GM19455 (cell line): ENCODE measurements at regions not wholly inside any gene's neighbourhood (a gene's known extent, or its start where the extent isn't known, plus 50 kb on each side); places are given as distances from the start of the nearest gene placed in this dataset.

Source experiments
- ATAC-seq: cut with Tn5 transposase; IDR thresholded peaks from one replicate; pipeline ENCODE4 v1.9.1; 2021; ENCODE audit not compliant: unreplicated experiment

- no peak for ATAC-seq
These were observed 603.2 kb upstream of the FAM241A start for GRCh38 chr4:111542056-111542455.

- ATAC-seq: no peak
These were observed 598.4 kb upstream of the FAM241A start for GRCh38 chr4:111546881-111547280.

- no peak for ATAC-seq
These were observed 589.0 kb upstream of the FAM241A start for GRCh38 chr4:111556141-111556781.

- no peak for ATAC-seq
These were observed 588.4 kb upstream of the FAM241A start for GRCh38 chr4:111556851-111557250.

- ATAC-seq: no peak
These were observed 582.4 kb upstream of the FAM241A start for GRCh38 chr4:111562826-111563225.

DNA sequence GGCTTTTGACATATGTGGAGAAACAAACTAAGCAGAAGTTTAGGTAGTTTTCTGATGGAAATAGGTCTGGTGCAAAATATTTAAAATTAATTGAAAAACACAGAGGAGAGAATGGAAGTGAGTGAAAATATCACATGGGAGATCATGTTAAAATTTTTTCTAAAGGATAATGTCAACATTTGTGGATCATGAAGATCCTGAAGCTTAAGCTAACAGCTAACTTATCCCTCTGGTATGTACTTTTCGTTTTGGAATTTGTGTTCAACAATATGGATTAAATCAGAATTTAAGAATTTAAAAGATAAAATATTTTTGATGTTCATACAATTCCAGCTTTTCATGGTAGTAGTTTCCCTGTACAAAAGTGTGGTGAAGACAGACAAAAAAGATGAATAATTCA, 572.8 kb upstream of the FAM241A start:
- no peak for ATAC-seq

GRCh38 chr4:111573386-111573785, 571.9 kb upstream of the FAM241A start:
- no peak for ATAC-seq

- ATAC-seq: no peak
These were observed 565.5 kb upstream of the FAM241A start for GRCh38 chr4:111579767-111580166.

GRCh38 chr4:111595456-111595855, 549.8 kb upstream of the FAM241A start:
- no peak for ATAC-seq

GRCh38 chr4:111596491-111596890, 548.8 kb upstream of the FAM241A start:
- ATAC-seq: no peak

GRCh38 chr4:111601671-111602070, 543.6 kb upstream of the FAM241A start:
- no peak for ATAC-seq

GRCh38 chr4:111602848-111603247, 542.4 kb upstream of the FAM241A start:
- no peak for ATAC-seq

GRCh38 chr4:111605111-111605510, 540.1 kb upstream of the FAM241A start:
- no peak for ATAC-seq

DNA sequence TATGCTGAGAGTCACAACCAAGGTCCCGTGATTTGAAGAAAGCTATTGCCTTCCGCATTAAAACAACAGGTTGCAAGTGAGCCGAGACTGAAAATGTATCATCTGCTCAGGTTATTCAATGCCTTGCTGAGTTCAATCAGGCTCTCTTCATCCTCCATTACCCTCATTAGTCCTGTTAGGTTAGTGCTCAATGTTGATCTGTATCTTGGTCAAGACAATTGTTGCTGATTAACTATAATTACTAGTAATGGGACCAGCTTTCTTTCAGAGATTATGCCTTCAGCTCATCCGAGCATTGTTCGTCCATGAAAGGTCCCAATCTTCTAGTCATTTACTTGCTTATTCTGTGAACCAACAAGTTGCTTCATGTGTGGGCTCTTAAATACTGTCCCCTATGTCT, 534.6 kb upstream of the FAM241A start:
- no peak for ATAC-seq

GRCh38 chr4:111618908-111619307, 526.3 kb upstream of the FAM241A start:
- ATAC-seq: no peak

GRCh38 chr4:111628437-111628836, 516.8 kb upstream of the FAM241A start:
- no peak for ATAC-seq

GRCh38 chr4:111630705-111631104, 514.5 kb upstream of the FAM241A start:
- no peak for ATAC-seq

GRCh38 chr4:111631215-111631999, 513.8 kb upstream of the FAM241A start:
- peak; percentile 59 for ATAC-seq

DNA sequence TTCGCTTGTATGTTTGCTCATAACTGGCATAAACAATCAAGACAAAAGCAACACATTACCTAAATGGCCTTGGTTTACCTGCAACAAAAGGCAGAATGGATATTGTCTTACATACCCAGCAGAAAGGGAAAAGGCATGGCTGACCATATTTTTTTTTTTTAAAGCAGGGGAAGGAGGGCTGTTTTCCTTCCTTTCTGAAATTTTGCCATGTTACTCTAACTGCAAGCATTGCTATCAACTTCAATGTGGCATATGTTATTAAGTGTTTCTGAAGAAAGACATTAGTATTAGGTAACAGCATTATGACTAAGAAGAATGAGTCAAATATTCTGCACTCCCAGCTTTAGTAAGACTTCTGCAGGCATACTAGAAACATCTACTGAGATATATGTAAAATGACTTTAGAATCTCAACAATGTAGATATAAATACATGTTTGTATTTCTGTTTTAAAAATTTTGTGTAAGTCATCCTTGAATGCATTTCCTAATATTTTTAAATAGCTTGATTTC, 512.6 kb upstream of the FAM241A start:
- no peak for ATAC-seq

DNA sequence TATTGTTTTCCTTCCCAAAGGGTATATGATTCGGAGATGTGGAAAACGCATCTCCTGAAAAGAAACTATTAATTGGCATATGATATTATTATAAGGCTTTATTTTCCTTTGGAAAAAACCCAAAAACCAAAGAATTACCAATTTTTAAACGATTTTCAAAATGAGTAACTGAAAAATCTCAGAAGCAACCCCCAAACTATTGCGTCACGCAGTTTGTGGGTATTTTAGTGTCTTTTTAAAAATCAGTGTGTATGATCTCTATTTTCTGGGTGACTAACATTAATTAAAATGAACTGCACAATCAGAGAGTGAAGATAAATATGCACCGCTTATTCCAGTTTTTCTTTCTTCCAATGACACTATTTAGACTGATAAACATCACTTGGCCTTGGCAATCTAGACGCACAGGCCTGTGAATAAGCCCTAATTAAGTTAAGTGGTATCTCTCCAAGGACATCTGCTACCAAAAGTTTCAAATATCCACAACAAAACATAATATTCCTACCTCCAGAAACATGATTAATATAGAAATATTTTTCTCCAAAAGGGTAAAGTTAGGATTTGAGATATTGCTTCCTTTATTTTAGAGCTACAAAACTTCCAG, 511.5 kb upstream of the FAM241A start:
- no peak for ATAC-seq

DNA sequence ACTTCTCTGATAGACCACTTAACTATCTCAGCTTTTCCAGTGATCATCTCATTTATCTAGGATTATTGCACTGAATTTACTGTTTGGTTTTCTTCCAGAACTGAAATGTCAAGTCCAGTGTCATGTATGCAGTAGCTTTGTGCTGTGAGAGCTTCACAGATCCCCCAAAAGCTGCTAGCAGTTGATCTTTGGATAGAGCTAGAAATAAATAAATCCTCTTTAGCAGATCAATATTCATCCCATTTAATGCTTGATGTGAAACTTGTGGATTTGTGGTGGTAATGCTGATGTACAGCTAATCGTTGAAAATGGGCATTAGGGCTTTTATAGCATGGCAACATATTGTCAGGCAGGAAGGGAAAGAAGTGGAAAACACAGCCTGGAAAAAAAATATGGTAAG, 509.6 kb upstream of the FAM241A start:
- no peak for ATAC-seq

GRCh38 chr4:111636961-111637585, 508.2 kb upstream of the FAM241A start:
- ATAC-seq: no peak
